Astrocyte (in vitro differentiated cells and primary cell): ENCODE measurements at regions not wholly inside any gene's neighbourhood (a gene's known extent, or its start where the extent isn't known, plus 50 kb on each side); places are given as distances from the start of the nearest gene placed in this dataset.

Experiments
- CTCF ChIP-seq: IDR thresholded peaks from 2 replicates; pipeline ENCODE4 v1.5.1; 2011; ENCODE audit warnings: low read depth, mild to moderate bottlenecking, inconsistent platforms, low read length, moderate library complexity; ENCODE audit not compliant: insufficient read depth
- EZH2 ChIP-seq: IDR thresholded peaks from 2 replicates; pipeline ENCODE4 v1.6.1; 2012; ENCODE audit warnings: mild to moderate bottlenecking, low read length, inconsistent platforms; ENCODE audit not compliant: insufficient read depth

GRCh38 chr3:191120447-191121298 lies 78.4 kb upstream of the OSTN start:
- no peak for TF ChIP-seq EZH2
- TF ChIP-seq CTCF: no peak
